RWPE2 (cell line): ENCODE measurements at regions not wholly inside any gene's neighbourhood (a gene's known extent, or its start where the extent isn't known, plus 50 kb on each side); places are given as distances from the start of the nearest gene placed in this dataset.

Experiments used
- ATAC-seq: fragments of 200-7000 bp; cut with Tn5 transposase; 3 replicates; pipeline ENCODE4 v1.9.1; 2021; ENCODE audit warnings: low read depth
- DNase-seq: peaks from one replicate; pipeline ENCODE4 v3.0.0-alpha.2; 2020; ENCODE audit warnings: low spot score
- H3K27ac ChIP-seq: fragments of 450-650 bp; 2 replicates; pipeline ENCODE4 v1.5.1; 2017; ENCODE audit warnings: mild to moderate bottlenecking; ENCODE audit not compliant: poor library complexity, severe bottlenecking
- H3K27me3 ChIP-seq: fragments of 250-450 bp; sonication (Bioruptor Pico); 2 replicates; pipeline ENCODE4 v1.5.1; 2021; ENCODE audit warnings: mild to moderate bottlenecking, moderate library complexity; ENCODE audit not compliant: insufficient read depth, poor library complexity, severe bottlenecking
- H3K36me3 ChIP-seq: fragments of 250-450 bp; sonication (Bioruptor Pico); 2 replicates; pipeline ENCODE4 v1.5.1; 2020; ENCODE audit warnings: low read depth, mild to moderate bottlenecking, moderate library complexity
- H3K4me1 ChIP-seq: fragments of 250-450 bp; sonication (Bioruptor Pico); 2 replicates; pipeline ENCODE4 v1.5.1; 2021; ENCODE audit warnings: mild to moderate bottlenecking, moderate library complexity; ENCODE audit not compliant: insufficient read depth, poor library complexity, severe bottlenecking
- H3K4me3 ChIP-seq: fragments of 250-450 bp; sonication (Bioruptor Pico); 2 replicates; pipeline ENCODE4 v1.5.1; 2021; ENCODE audit warnings: mild to moderate bottlenecking, moderate library complexity; ENCODE audit not compliant: severe bottlenecking
- H3K9me3 ChIP-seq: fragments of 250-450 bp; sonication (Bioruptor Pico); 2 replicates; pipeline ENCODE4 v1.5.1; 2021; ENCODE audit warnings: mild to moderate bottlenecking, moderate library complexity; ENCODE audit not compliant: severe bottlenecking
- CTCF ChIP-seq: fragments of 450-650 bp; IDR thresholded peaks from one replicate; pipeline ENCODE4 v1.5.1; 2017; ENCODE audit warnings: mild to moderate bottlenecking, moderate library complexity; ENCODE audit not compliant: poor library complexity, severe bottlenecking

DNA sequence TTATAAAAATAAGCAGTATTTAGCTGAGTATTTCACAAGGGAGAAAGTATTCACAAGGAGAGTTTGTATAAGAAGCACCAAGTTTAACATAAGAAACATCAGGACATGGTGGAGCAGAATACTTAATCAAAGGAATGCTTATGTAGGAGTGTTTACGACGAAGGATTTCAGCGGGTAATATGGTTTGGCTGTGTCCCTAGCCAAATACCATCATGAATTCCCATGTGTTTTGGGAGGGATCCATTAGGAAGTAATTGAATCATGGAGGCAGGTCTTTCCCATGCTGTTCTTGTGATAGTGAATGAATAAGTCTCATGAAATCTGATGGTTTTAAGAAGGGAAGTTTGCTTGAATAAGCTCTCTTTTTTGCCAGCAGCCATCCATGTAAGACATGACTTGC lies 1099.1 kb upstream of the ADGRB3 start:
- Histone ChIP-seq H3K9me3 (no peaks in the 10 kb centered on the region), H3K36me3 (no peaks in the 10 kb centered on the region), H3K4me3 (no peak overlapping the region), H3K27ac (no peak overlapping the region), H3K4me1 (no peaks in the 10 kb centered on the region), H3K27me3 (no peaks in the 10 kb centered on the region)
- DNase-seq = no peak
- no peak for ATAC-seq
- no peak for TF ChIP-seq CTCF

- Histone ChIP-seq H3K36me3 (no peaks in the 10 kb centered on the region), H3K4me1 (no peaks in the 10 kb centered on the region), H3K27ac (no peak overlapping the region), H3K9me3 (no peaks in the 10 kb centered on the region), H3K4me3 (no peak overlapping the region), H3K27me3 (no peaks in the 10 kb centered on the region)
- DNase-seq (no peak), ATAC-seq (no peak)
- TF ChIP-seq CTCF = no peak
Measured at GRCh38 chr6:67506352-67506751, 1128.7 kb upstream of the ADGRB3 start.

DNA sequence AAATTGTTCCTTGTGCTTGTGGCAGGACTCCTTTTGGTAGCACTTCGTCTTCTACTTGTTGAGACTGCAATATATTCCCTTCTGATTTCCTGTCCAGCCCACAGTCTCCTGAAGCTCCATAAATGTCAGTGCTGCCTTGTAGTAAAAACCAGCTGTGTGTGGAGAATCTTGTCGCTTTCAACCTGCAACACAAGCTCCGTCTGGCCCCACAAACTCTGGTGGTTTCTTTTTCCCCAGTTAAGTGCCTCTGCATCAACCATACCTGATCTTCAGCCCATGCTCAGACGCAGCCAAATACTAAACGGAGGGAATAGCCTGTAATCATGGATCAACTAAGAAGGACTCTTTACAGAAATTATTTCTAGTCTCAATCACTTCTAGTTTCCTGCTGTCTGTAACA lies 1133.3 kb upstream of the ADGRB3 start:
- Histone ChIP-seq H3K36me3 (no peaks in the 10 kb centered on the region), H3K9me3 (no peaks in the 10 kb centered on the region), H3K4me3 (no peak overlapping the region), H3K27ac (no peak overlapping the region), H3K27me3 (no peaks in the 10 kb centered on the region), H3K4me1 (no peaks in the 10 kb centered on the region)
- TF ChIP-seq CTCF = no peak
- DNase-seq (no peak), ATAC-seq (no peak)

DNA sequence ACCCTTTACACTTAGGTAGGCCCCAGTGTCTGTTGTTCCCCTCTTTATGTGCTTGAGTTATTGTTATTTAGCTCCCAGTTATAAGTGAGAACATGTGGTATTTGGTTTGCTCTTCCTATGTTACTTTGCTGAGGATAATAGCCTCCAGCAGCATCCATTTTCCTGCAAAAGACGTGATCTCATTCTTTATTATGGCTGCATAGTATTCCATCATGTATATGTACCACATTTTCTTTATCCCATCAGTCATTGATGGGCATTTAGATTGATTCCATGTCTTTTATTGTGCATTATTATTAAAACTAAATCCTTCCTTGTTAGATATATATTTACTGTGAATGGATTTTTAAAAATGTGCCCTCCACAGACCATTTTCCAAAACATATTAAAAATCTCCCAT lies 1137.3 kb upstream of the ADGRB3 start:
- no peak for DNase-seq
- no peaks in the 10 kb centered on the region for H3K9me3 ChIP-seq
- no peaks in the 10 kb centered on the region for H3K27me3 ChIP-seq
- no peak overlapping the region for H3K27ac ChIP-seq
- no peaks in the 10 kb centered on the region for H3K4me1 ChIP-seq
- ATAC-seq = no peak
- TF ChIP-seq CTCF = no peak
- H3K36me3 ChIP-seq = no peaks in the 10 kb centered on the region
- no peak overlapping the region for H3K4me3 ChIP-seq

GRCh38 chr6:67496191-67496590 lies 1138.9 kb upstream of the ADGRB3 start:
- Histone ChIP-seq H3K27ac (no peak overlapping the region), H3K36me3 (no peaks in the 10 kb centered on the region), H3K4me1 (no peaks in the 10 kb centered on the region), H3K27me3 (no peaks in the 10 kb centered on the region), H3K9me3 (no peaks in the 10 kb centered on the region), H3K4me3 (no peak overlapping the region)
- ATAC-seq (no peak), DNase-seq (no peak)
- no peak for TF ChIP-seq CTCF
